Fibroblast of skin of right quadriceps (primary cell): ENCODE measurements at regions not wholly inside any gene's neighbourhood (a gene's known extent, or its start where the extent isn't known, plus 50 kb on each side); places are given as distances from the start of the nearest gene placed in this dataset.
"Not testable (repeated sequence)": the region's sequence is repeated elsewhere in the genome, so short reads cannot be mapped to it uniquely, and the experiment has no call there.

ENCODE experiments used
- DNase-seq: peaks from one replicate; pipeline ENCODE4 v3.0.0-alpha.2; 2013

GRCh38 chr3:88812576-88812975 lies 294.8 kb upstream of the EPHA3 start:
- peak; percentile 13 for DNase-seq

- no peak for DNase-seq
Observed at GRCh38 chr3:88816445-88816844, 291.0 kb upstream of the EPHA3 start.

- peak; percentile 32 for DNase-seq
Observed at GRCh38 chr3:88824666-88825564, 282.5 kb upstream of the EPHA3 start.

- peak; percentile 27 for DNase-seq
Observed at GRCh38 chr3:88828466-88828865, 279.0 kb upstream of the EPHA3 start.

GRCh38 chr3:88852606-88853005 lies 254.8 kb upstream of the EPHA3 start:
- no peak for DNase-seq

- peak; percentile 46 for DNase-seq
Observed at GRCh38 chr3:88863196-88863595, 244.2 kb upstream of the EPHA3 start.

GRCh38 chr3:88876724-88877123 lies 230.7 kb upstream of the EPHA3 start:
- DNase-seq, result no peak

GRCh38 chr3:88879905-88880304 lies 227.5 kb upstream of the EPHA3 start:
- no peak for DNase-seq

GRCh38 chr3:88882121-88882520 lies 225.3 kb upstream of the EPHA3 start:
- no peak for DNase-seq

GRCh38 chr3:88886624-88887023 lies 220.8 kb upstream of the EPHA3 start:
- not testable (repeated sequence) for DNase-seq

GRCh38 chr3:88896026-88896425 lies 211.4 kb upstream of the EPHA3 start:
- DNase-seq, result no peak

- no peak for DNase-seq
Observed at GRCh38 chr3:88912294-88912877, 195.0 kb upstream of the EPHA3 start.

GRCh38 chr3:88918841-88919240 lies 188.6 kb upstream of the EPHA3 start:
- no peak for DNase-seq

GRCh38 chr3:88921986-88922385 lies 185.4 kb upstream of the EPHA3 start:
- no peak for DNase-seq

GRCh38 chr3:88926221-88926620 lies 181.2 kb upstream of the EPHA3 start:
- DNase-seq, result no peak

- DNase-seq, result no peak
Observed at GRCh38 chr3:88930611-88931010, 176.8 kb upstream of the EPHA3 start.

- no peak for DNase-seq
Observed at GRCh38 chr3:88936831-88937230, 170.6 kb upstream of the EPHA3 start.

GRCh38 chr3:88940296-88940695 lies 167.1 kb upstream of the EPHA3 start:
- no peak for DNase-seq

- DNase-seq, result no peak
Observed at GRCh38 chr3:88947013-88947412, 160.4 kb upstream of the EPHA3 start.

GRCh38 chr3:88954853-88955252 lies 152.6 kb upstream of the EPHA3 start:
- DNase-seq, result no peak

GRCh38 chr3:88955274-88955673 lies 152.1 kb upstream of the EPHA3 start:
- DNase-seq, result no peak

- peak; percentile 95 for DNase-seq
Observed at GRCh38 chr3:88957711-88958439, 149.5 kb upstream of the EPHA3 start.

GRCh38 chr3:88960019-88960418 lies 147.4 kb upstream of the EPHA3 start:
- DNase-seq, result no peak

- DNase-seq, result no peak
Observed at GRCh38 chr3:88963003-88963402, 144.4 kb upstream of the EPHA3 start.
